ENCODE measurements at regions not wholly inside any gene's neighbourhood (a gene's known extent, or its start where the extent isn't known, plus 50 kb on each side); places are given as distances from the start of the nearest gene placed in this dataset.

GRCh38 chr3:24682141-24682547, 187.5 kb upstream of the THRB start:
- Histone ChIP-seq H3K36me3 (no peaks in the 10 kb centered on the region), H3K27ac (no peak overlapping the region), H3K4me3 (no peak overlapping the region), H3K9me3 (no peaks in the 10 kb centered on the region), H3K27me3 (no peaks in the 10 kb centered on the region), H3K4me1 (peaks cover 3% of the 10 kb centered on the region)
- ATAC-seq (no peak), DNase-seq (no peak)
- intact Hi-C loops (cut with DNase I), result no loop called here
- no peak for TF ChIP-seq CTCF (IDR thresholded peaks at IDR 0.05)

- ATAC-seq (no peak), DNase-seq (no peak)
- peaks cover under 1% of the 10 kb centered on the region for H3K4me1 ChIP-seq
- TF ChIP-seq CTCF (IDR thresholded peaks at IDR 0.05), result no peak
- no peaks in the 10 kb centered on the region for H3K9me3 ChIP-seq
- no peaks in the 10 kb centered on the region for H3K36me3 ChIP-seq
- no peaks in the 10 kb centered on the region for H3K27me3 ChIP-seq
- no peak overlapping the region for H3K27ac ChIP-seq
- no peak overlapping the region for H3K4me3 ChIP-seq
- intact Hi-C loops (cut with DNase I), result no loop called here
Observed at GRCh38 chr3:24683090-24683489, 188.4 kb upstream of the THRB start.

- intact Hi-C loops (cut with DNase I), result no loop called here
- no peak for DNase-seq
- no peaks in the 10 kb centered on the region for H3K27me3 ChIP-seq
- H3K4me3 ChIP-seq, result no peak overlapping the region
- ATAC-seq, result peak; percentile 48
- no peak overlapping the region for H3K27ac ChIP-seq
- no peaks in the 10 kb centered on the region for H3K36me3 ChIP-seq
- H3K9me3 ChIP-seq, result no peaks in the 10 kb centered on the region
- peak; percentile 65 for TF ChIP-seq CTCF (IDR thresholded peaks at IDR 0.05)
- no peaks in the 10 kb centered on the region for H3K4me1 ChIP-seq
Observed at GRCh38 chr3:24683633-24684384, 189.2 kb upstream of the THRB start.

- no peak for TF ChIP-seq CTCF (IDR thresholded peaks at IDR 0.05)
- H3K27ac ChIP-seq, result no peak overlapping the region
- no peak overlapping the region for H3K4me3 ChIP-seq
- H3K9me3 ChIP-seq, result no peaks in the 10 kb centered on the region
- intact Hi-C loops (cut with DNase I), result no loop called here
- no peak for DNase-seq
- no peaks in the 10 kb centered on the region for H3K36me3 ChIP-seq
- ATAC-seq, result no peak
- no peaks in the 10 kb centered on the region for H3K27me3 ChIP-seq
- no peaks in the 10 kb centered on the region for H3K4me1 ChIP-seq
Observed at GRCh38 chr3:24684506-24685023, 189.9 kb upstream of the THRB start.

GRCh38 chr3:24686808-24687207, 192.2 kb upstream of the THRB start:
- ATAC-seq, result no peak
- TF ChIP-seq CTCF (IDR thresholded peaks at IDR 0.05), result no peak
- intact Hi-C loops (cut with DNase I), result no loop called here

More at GRCh38 chr3:24686808-24687207, 192.2 kb upstream of the THRB start:
- H3K4me1 ChIP-seq, result no peaks in the 10 kb centered on the region
- H3K27me3 ChIP-seq, result no peaks in the 10 kb centered on the region
- H3K9me3 ChIP-seq, result no peaks in the 10 kb centered on the region
- no peak for DNase-seq
- no peaks in the 10 kb centered on the region for H3K36me3 ChIP-seq
- no peak overlapping the region for H3K4me3 ChIP-seq
- no peak overlapping the region for H3K27ac ChIP-seq
